OCI-LY1 (cell line): ENCODE measurements at regions not wholly inside any gene's neighbourhood (a gene's known extent, or its start where the extent isn't known, plus 50 kb on each side); places are given as distances from the start of the nearest gene placed in this dataset.

ENCODE experiments used
- H2AFZ ChIP-seq: fragments of 200-600 bp; sonication (generic), shearing (Covaris generic); 2 replicates; pipeline ENCODE4 v1.6.0; 2014; ENCODE audit warnings: antibody characterized with exemption, mild to moderate bottlenecking, low read length
- H3F3A ChIP-seq: fragments of 200-600 bp; sonication (generic), shearing (Covaris generic); 2 replicates; pipeline ENCODE4 v1.6.0; 2014; ENCODE audit warnings: mild to moderate bottlenecking, antibody characterized with exemption, low read length, moderate library complexity; ENCODE audit not compliant: insufficient read depth
- H3K27ac ChIP-seq: fragments of 200-600 bp; sonication (generic); 2 replicates; pipeline ENCODE4 v1.5.1; 2014; ENCODE audit warnings: low read length, mixed run types, mild to moderate bottlenecking, low read depth; ENCODE audit not compliant: poor library complexity, severe bottlenecking
- H3K27me3 ChIP-seq: fragments of 200-600 bp; sonication (generic); 2 replicates; pipeline ENCODE4 v1.6.0; 2014; ENCODE audit warnings: antibody characterized with exemption, mild to moderate bottlenecking, low read length, moderate library complexity; ENCODE audit not compliant: insufficient read depth
- H3K36me3 ChIP-seq: fragments of 200-600 bp; sonication (generic); 2 replicates; pipeline ENCODE4 v1.6.1; 2014; ENCODE audit warnings: mild to moderate bottlenecking, antibody characterized with exemption, low read length, moderate library complexity, mixed read lengths; ENCODE audit not compliant: insufficient read depth
- H3K4me1 ChIP-seq: fragments of 200-600 bp; sonication (generic); 2 replicates; pipeline ENCODE4 v1.5.1; 2014; ENCODE audit warnings: mild to moderate bottlenecking, low read length, moderate library complexity; ENCODE audit not compliant: insufficient read depth, severe bottlenecking
- H3K4me2 ChIP-seq: fragments of 200-600 bp; sonication (generic), shearing (Covaris generic); 2 replicates; pipeline ENCODE4 v1.6.1; 2014; ENCODE audit warnings: low read length
- H3K4me3 ChIP-seq: fragments of 200-600 bp; sonication (generic); 2 replicates; pipeline ENCODE4 v1.5.1; 2014; ENCODE audit warnings: low read length, low read depth, mild to moderate bottlenecking, mixed read lengths; ENCODE audit not compliant: poor library complexity, severe bottlenecking
- H3K79me2 ChIP-seq: fragments of 200-600 bp; shearing (Covaris generic); 2 replicates; pipeline ENCODE4 v1.6.1; 2016; ENCODE audit warnings: mixed run types, low read length, mixed read lengths; ENCODE audit not compliant: insufficient read depth
- H3K9ac ChIP-seq: fragments of 200-600 bp; sonication (generic), shearing (Covaris generic); 2 replicates; pipeline ENCODE4 v1.6.1; 2014; ENCODE audit warnings: mild to moderate bottlenecking, low read length, mixed read lengths
- H3K9me2 ChIP-seq: fragments of 200-600 bp; sonication (generic), shearing (Covaris generic); 2 replicates; pipeline ENCODE4 v1.6.1; 2014; ENCODE audit warnings: low read depth, mild to moderate bottlenecking, low read length, mixed read lengths
- H3K9me3 ChIP-seq: fragments of 200-600 bp; shearing (Covaris generic); 2 replicates; pipeline ENCODE4 v1.6.1; 2014; ENCODE audit warnings: low read length, mixed read lengths
- H4K20me1 ChIP-seq: fragments of 200-600 bp; sonication (generic), shearing (Covaris generic); 2 replicates; pipeline ENCODE4 v1.6.0; 2016; ENCODE audit warnings: mild to moderate bottlenecking, low read length; ENCODE audit not compliant: insufficient read depth
- EZH2 ChIP-seq: fragments of 200-600 bp; sonication (generic), shearing (Covaris generic); IDR thresholded peaks from 2 replicates; pipeline ENCODE4 v1.8.0; 2017; ENCODE audit warnings: borderline replicate concordance, mixed run types, mild to moderate bottlenecking, antibody characterized with exemption, low read length, moderate library complexity, mixed read lengths
- TF ChIP-seq, protein P1 (sequence below): fragments of 200-600 bp; sonication (generic), shearing (Covaris generic); IDR thresholded peaks from 2 replicates; pipeline ENCODE4 v1.5.1; 2017; ENCODE audit warnings: mild to moderate bottlenecking, antibody characterized with exemption, low read length, moderate library complexity, mixed read lengths

DNA sequence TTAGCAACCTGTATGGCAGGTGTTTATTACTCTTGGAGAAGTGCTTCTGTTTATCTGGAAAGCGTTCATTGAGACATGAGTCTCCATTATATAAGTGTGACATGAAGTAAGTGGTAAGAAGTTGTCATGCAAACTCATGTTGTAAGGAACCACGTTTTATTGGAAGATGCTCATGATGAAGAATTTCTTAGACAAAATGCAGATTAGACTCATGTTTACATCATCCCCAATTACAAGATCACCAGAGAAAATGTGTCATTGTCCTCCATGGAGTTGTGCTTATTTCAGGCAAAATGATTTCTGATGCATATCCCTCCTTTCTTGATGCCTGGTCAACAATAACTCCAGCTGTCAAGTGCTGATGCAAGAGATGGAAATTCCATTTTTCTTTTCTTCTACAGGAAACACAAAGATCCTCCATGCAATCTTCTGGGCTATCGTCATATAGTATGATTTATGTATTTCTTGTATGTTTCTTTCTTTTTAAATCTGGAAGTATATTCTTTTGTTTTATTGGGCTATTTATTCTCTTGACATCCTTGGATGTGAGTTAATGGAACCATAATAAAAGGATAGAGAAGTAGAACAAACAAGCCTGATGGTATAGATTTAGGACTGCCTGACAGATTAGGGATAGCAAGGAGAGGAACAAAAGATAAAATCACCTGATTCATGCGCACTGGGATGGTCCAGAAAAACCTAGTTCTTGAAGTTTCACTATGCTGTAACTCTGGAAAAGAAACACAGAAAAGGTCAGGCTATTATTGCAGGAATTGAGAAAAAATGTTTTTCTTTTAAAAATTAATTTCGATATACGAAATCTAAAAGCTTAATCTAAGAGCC is 50.7 kb upstream of the DIAPH3 start:
- Histone ChIP-seq H3K79me2 (no peaks in the 10 kb centered on the region), H3K9ac (no peak overlapping the region), H3K27me3 (no peaks in the 10 kb centered on the region), H3K27ac (no peak overlapping the region), H4K20me1 (no peaks in the 10 kb centered on the region), H3K9me3 (no peaks in the 10 kb centered on the region), H3K9me2 (no peaks in the 10 kb centered on the region), H2AFZ (no peak overlapping the region), H3K4me2 (no peak overlapping the region), H3K4me1 (no peaks in the 10 kb centered on the region), H3K4me3 (no peak overlapping the region), H3K36me3 (no peaks in the 10 kb centered on the region), H3F3A (no peaks in the 10 kb centered on the region)
- no peak for TF ChIP-seq EZH2
- TF ChIP-seq, protein P1, sequence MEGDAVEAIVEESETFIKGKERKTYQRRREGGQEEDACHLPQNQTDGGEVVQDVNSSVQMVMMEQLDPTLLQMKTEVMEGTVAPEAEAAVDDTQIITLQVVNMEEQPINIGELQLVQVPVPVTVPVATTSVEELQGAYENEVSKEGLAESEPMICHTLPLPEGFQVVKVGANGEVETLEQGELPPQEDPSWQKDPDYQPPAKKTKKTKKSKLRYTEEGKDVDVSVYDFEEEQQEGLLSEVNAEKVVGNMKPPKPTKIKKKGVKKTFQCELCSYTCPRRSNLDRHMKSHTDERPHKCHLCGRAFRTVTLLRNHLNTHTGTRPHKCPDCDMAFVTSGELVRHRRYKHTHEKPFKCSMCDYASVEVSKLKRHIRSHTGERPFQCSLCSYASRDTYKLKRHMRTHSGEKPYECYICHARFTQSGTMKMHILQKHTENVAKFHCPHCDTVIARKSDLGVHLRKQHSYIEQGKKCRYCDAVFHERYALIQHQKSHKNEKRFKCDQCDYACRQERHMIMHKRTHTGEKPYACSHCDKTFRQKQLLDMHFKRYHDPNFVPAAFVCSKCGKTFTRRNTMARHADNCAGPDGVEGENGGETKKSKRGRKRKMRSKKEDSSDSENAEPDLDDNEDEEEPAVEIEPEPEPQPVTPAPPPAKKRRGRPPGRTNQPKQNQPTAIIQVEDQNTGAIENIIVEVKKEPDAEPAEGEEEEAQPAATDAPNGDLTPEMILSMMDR: no peak

DNA sequence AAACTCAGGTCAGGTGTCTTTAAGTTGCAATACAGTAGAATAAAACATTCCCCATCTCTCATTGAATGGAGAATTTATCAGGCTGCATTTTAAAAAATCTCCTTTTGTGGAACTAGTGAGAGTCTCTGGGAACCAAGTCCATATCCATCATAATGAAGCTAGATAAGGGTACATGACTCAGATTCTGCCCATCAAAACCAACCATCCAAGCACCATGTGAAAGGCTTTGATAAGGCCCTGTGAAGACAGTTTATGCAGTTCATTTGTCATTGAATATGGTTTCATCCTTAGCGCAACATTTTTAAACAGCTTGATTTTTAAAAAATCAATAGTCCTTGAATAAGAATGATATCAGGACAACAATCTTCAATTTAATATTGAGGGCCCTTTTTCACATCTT is 56.3 kb upstream of the DIAPH3 start:
- TF ChIP-seq EZH2: no peak
- TF ChIP-seq, protein P1: no peak
- Histone ChIP-seq H3K27ac (no peak overlapping the region), H3K27me3 (no peaks in the 10 kb centered on the region), H4K20me1 (no peaks in the 10 kb centered on the region), H3K79me2 (no peaks in the 10 kb centered on the region), H3K9me2 (no peaks in the 10 kb centered on the region), H3K36me3 (no peaks in the 10 kb centered on the region), H3K4me2 (no peak overlapping the region), H3K4me1 (no peaks in the 10 kb centered on the region), H3K4me3 (no peak overlapping the region), H3K9me3 (no peaks in the 10 kb centered on the region), H3F3A (no peaks in the 10 kb centered on the region), H2AFZ (no peak overlapping the region), H3K9ac (no peak overlapping the region)

DNA sequence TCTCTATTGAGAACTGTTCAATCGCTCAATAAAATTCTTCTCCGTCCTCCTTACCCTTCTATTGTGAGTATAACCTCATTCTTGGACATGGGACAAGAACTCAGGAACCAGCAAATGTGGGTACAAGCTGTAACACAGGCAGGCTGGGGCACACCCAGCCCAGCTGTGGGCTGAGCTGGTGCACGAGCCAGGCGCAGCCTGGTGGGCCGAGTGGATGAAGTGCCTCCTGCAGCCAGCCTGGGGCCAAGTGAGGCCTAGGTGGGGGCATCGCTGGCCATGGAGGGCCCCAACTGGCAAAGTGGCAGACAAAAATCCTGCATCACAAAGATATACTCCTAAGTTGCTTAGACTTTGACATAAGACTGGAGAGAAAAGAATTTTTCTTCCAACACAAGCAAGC is 57.9 kb upstream of the DIAPH3 start:
- Histone ChIP-seq H3K4me2 (no peak overlapping the region), H3K9me2 (no peaks in the 10 kb centered on the region), H3K4me3 (no peak overlapping the region), H3K9ac (no peak overlapping the region), H3K27me3 (no peaks in the 10 kb centered on the region), H3K9me3 (no peaks in the 10 kb centered on the region), H3K4me1 (no peaks in the 10 kb centered on the region), H2AFZ (no peak overlapping the region), H3F3A (no peaks in the 10 kb centered on the region), H4K20me1 (no peaks in the 10 kb centered on the region), H3K27ac (no peak overlapping the region), H3K79me2 (no peaks in the 10 kb centered on the region), H3K36me3 (no peaks in the 10 kb centered on the region)
- TF ChIP-seq, protein P1: no peak
